Activated effector memory CD4-positive, alpha-beta T cell treated with Interleukin-2 at 50 U/mL for 16 hours (primary cell): ENCODE measurements at regions not wholly inside any gene's neighbourhood (a gene's known extent, or its start where the extent isn't known, plus 50 kb on each side); places are given as distances from the start of the nearest gene placed in this dataset.

Source experiments
- DNase-seq: peaks from one replicate; pipeline ENCODE4 v3.0.0-alpha.2; 2020

DNA sequence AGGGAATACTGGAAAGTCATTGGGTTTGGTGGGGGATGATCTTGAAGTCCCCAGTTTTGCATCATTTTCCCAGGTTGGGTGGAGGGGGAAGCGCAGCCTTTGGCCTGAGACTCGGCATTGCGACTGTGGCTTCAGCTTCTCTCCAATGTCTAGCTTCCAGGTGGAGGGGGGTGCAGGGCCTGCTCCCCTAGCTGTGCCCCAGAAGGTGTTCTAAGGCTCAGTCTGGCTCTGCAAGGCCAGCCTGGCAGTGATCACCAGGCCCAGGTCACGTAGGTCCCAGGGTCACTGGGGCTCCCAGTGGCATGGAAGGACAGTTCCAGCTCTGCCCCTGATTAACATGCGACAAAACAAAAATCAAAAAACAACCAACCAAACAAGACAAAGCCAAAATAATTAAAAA is 56.9 kb upstream of the HAAO start:
- no peak for DNase-seq

DNA sequence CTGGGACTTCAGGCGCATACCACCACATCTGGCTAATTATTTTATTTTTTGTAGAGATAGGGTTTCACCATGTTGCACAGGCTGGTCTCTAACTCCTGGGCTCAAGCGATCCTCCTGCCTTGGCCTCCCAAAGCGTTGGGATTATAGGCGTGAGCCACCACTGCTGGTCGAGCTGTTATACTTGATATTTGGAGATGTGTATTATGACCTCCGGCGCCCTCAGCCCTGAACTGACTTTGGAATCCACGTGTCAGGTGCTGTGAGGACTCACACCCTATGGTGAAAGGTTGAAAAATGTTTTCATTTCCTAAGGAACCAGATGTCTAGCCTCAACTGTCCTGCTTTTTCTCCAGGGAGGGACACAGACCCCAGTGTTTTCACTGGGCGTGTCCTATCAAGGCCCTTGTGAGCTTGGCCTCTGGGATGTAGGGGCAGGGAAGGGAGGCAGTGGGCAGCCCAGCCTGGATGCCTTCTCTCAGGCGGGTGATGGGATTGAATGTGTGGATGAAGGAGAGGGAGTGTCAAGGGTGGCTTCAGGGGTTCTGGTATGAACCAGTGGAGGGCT is 56.4 kb upstream of the HAAO start:
- DNase-seq, result no peak

GRCh38 chr2:42848265-42848664 is 55.9 kb upstream of the HAAO start:
- no peak for DNase-seq

GRCh38 chr2:42847596-42848151 is 55.3 kb upstream of the HAAO start:
- DNase-seq, result no peak

DNA sequence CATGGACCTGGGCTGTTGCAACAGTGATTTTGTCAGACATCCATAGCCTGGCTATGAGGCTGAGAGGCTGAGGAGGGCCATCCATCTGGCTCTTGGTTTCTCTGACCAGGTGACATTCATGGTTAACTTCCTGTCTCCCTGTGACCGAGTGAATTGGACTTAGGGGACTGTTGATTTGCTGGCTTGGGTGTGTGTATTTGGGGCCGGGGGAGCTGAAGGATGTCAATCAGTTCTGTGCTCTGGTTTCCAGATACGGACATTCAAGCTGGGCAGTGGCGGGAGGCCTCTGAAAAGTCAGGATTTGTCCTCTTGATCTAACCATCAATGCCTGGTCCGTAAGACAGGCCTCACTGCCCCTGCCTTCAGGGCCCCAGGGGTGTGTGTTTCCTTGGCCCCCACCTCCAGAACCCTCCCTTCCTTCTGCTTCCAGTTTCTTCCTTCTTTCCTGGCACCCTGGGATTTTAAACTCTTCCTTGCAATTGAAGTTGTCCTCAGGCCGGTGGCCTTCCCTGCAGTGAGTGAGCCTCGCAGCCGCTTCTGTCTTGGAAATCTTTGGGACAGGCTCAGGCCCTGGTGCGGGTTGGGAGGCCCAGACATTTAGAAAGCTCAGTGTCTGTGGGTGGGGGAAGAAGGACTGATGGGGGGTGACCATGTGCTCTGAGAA is 54.7 kb upstream of the HAAO start:
- no peak for DNase-seq

- DNase-seq, result no peak
These were observed 53.6 kb upstream of the HAAO start for GRCh38 chr2:42846026-42846425.

DNA sequence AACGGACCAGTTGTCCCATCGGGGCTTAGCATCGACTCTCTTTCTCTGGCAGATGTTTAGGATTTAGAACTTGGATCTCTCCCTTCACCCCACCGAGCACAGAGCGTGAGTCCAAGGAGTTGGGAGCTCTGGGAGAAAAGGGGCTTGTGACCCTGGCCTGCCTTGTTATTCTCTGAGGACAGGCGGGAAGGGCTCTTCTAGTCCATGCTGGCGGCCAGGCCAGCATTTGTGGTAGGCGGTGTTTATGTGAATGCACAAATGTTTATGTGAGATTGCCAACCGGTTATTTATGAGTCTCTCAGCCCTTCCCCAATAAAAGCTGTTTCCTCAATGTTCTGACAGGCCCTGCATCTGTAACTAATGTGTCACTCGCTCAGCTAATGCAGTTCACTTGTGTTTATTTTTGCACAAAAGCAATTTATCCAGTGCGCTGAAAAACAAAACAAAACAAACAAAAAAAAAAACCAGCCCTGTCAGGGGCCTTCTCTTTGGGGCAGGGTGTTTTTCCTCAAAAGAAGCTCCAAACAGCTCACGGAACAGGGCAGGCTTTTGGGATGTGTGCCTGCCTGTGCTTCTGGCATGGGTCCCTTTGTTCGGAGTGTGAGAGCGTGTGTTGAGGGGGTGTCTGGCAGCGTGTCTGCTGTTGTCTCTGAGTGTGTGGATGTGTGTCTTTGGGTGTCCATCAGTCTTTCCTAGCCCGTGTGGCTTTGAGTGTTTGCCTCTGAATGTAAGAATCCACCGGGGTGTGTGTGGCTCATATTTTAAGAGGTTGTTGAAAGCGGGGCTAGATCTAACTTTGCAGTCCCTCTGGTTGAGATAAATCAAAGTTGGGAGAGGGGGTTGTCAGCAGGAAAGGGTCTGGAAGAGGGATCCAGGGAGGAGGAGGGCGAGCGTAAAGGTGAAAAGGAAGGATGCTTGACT is 52.8 kb upstream of the HAAO start:
- DNase-seq, result no peak

GRCh38 chr2:42844366-42844765 is 52.0 kb upstream of the HAAO start:
- DNase-seq, result no peak

DNA sequence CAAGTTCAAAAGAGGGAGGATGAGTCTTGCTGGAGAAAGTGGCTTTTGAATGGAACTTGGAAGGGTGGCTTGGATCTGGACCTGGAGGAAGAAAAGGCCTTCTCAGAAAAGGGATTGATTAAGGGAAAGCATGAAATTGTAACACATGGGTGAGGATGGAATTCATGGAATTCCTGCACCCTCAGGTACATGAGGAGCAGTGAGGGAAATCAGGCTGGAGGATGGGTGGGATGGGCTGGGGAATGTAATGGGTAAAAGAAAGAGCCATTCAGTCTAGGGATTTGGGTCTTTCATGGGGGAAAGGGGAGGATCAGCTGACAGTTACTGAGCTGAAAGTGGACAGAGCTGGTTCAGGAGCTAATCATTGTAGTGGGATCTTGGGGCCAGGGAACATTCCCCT is 51.2 kb upstream of the HAAO start:
- no peak for DNase-seq

DNA sequence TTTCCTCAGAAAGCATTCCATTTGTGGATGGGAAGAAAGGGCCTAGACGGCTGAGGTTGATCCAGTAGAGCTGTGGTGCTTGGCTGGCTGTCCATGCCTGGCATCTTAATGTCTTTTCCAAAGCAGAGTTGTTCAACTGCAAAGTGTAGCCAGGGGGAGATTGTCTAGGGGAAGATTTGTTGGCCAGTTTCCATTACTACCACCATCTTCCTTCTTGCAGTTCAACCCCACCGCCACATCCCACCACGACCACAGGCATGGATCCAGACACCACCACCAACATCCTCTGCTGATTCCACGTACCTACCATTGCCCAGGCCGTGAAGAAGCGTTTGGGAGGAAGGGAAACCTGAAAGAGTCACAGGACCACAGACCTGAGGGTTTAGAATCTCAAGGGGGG is 50.7 kb upstream of the HAAO start:
- DNase-seq, result no peak

DNA sequence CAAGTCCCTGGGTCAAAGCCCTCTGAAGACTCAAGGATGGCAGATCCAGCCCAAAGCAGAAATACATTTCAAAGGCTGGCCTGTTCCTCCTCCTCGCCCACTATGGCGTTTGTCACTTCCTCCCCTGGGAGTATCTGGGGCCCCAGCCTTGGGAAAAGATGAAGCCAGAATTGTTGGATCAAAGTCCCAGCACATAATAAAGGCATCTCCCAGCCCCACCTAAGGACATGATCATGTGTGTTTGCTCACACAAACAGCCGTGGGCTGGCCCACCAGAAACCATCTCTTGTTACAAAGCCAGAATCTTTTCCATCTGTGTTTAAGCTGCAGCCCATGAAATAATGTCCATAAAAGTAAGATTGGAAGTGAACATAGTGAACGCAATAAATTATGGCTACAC is 50.1 kb upstream of the HAAO start:
- DNase-seq, result no peak
